Fibroblast of lung (primary cell): ENCODE measurements at regions not wholly inside any gene's neighbourhood (a gene's known extent, or its start where the extent isn't known, plus 50 kb on each side); places are given as distances from the start of the nearest gene placed in this dataset.

Source experiments
- DNase-seq, 2 donors: peaks; one replicate each; pipeline versions ENCODE4 v3.0.0 to v3.0.0-alpha.2; 2010; ENCODE audit warnings: low read depth in 2 of 2
- H2AFZ ChIP-seq: 2 replicates; pipeline ENCODE4 v1.5.1; 2012; ENCODE audit warnings: low read length, control low read depth, inconsistent platforms
- H3K27ac ChIP-seq: 2 replicates; pipeline ENCODE4 v1.5.1; 2011; ENCODE audit warnings: low read length, control low read depth; ENCODE audit not compliant: insufficient read depth
- H3K27me3 ChIP-seq: 2 replicates; pipeline ENCODE4 v1.5.1; 2011; ENCODE audit warnings: mild to moderate bottlenecking, low read length; ENCODE audit not compliant: control insufficient read depth, insufficient read depth
- H3K36me3 ChIP-seq: 2 replicates; pipeline ENCODE4 v1.5.1; 2011; ENCODE audit warnings: low read length; ENCODE audit not compliant: control insufficient read depth, insufficient read depth
- H3K4me1 ChIP-seq: 2 replicates; pipeline ENCODE4 v1.5.1; 2011; ENCODE audit warnings: low read length; ENCODE audit not compliant: control insufficient read depth, insufficient read depth; ENCODE audit errors: extremely low read depth
- H3K4me2 ChIP-seq: 2 replicates; pipeline ENCODE4 v1.5.1; 2011; ENCODE audit warnings: low read length, control low read depth; ENCODE audit not compliant: insufficient read depth; ENCODE audit errors: extremely low read depth
- H3K4me3 ChIP-seq, 4 experiments: fragments of 200-600 bp in 1 of 4; sonication (generic) in 1 of 4; replicated peaks in 1 of 4; 2 replicates each; pipeline ENCODE4 v1.5.1; 2011 to 2016; ENCODE audit warnings: low read length in 4 of 4, low read depth in 3 of 4, mild to moderate bottlenecking in 3 of 4, control low read depth in 2 of 4, inconsistent platforms in 1 of 4, mixed read lengths in 1 of 4; ENCODE audit not compliant: insufficient read depth in 1 of 4; ENCODE audit errors: control extremely low read depth in 1 of 4
- H3K79me2 ChIP-seq: 2 replicates; pipeline ENCODE4 v1.5.1; 2012; ENCODE audit warnings: mild to moderate bottlenecking, low read length, inconsistent platforms; ENCODE audit not compliant: control insufficient read depth, insufficient read depth
- H3K9ac ChIP-seq: 2 replicates; pipeline ENCODE4 v1.5.1; 2011; ENCODE audit warnings: mild to moderate bottlenecking, low read length, control low read depth; ENCODE audit not compliant: insufficient read depth
- H3K9me3 ChIP-seq: 2 replicates; pipeline ENCODE4 v1.5.1; 2012; ENCODE audit warnings: low read depth, low read length; ENCODE audit not compliant: control insufficient read depth, insufficient read depth
- H4K20me1 ChIP-seq: 2 replicates; pipeline ENCODE4 v1.5.1; 2011; ENCODE audit warnings: low read length; ENCODE audit not compliant: control insufficient read depth, insufficient read depth; ENCODE audit errors: extremely low read depth
- CTCF ChIP-seq, 2 donors: IDR thresholded peaks in 1 of 2; conservative IDR thresholded peaks in 1 of 2; 1 replicate in 1 of 2; 2 replicates in 1 of 2; pipeline ENCODE4 v1.5.1; 2011 to 2012; ENCODE audit warnings: low read length in 2 of 2, control low read depth in 1 of 2, inconsistent platforms in 1 of 2, low read depth in 1 of 2, mild to moderate bottlenecking in 1 of 2
- EZH2 ChIP-seq: IDR thresholded peaks from 2 replicates; pipeline ENCODE4 v1.5.1; 2012; ENCODE audit warnings: low read length, control low read depth, mild to moderate bottlenecking; ENCODE audit errors: missing control alignments

DNA sequence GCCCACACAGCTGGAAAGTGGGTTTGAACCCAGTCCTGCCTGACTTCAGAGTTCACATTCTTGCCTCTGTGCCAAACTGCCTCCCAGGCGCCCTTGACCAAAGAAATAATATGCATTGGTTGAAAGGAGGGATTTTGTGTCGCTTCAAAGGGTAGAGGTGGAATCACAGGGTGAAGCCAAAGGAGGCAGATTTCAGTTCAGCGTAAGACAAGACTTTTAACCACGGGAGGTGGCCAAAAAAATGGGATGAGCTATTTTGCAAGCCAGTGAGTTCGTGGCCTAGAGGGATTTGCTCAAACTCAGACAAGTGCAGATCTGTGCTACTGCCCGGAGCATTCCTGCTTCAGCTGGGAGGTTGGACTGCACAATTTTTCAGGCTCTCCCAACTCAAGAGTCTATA is 57.6 kb upstream of the RANBP3L start:
- no peak overlapping the region for H3K4me2 ChIP-seq
- H3K4me3 ChIP-seq = no peak overlapping the region
- peaks cover 6% of the 10 kb centered on the region for H3K4me1 ChIP-seq
- H4K20me1 ChIP-seq = no peaks in the 10 kb centered on the region
- no peaks in the 10 kb centered on the region for H3K79me2 ChIP-seq
- no peak overlapping the region for H2AFZ ChIP-seq
- TF ChIP-seq EZH2 = no peak
- TF ChIP-seq CTCF (conservative IDR thresholded peaks at IDR 0.05 in 1 of 2, IDR thresholded peaks at IDR 0.05 in 1 of 2; ENCODE audit: low read depth in 1 of 2, low read length in 2 of 2) = no peak
- H3K27me3 ChIP-seq = no peaks in the 10 kb centered on the region
- H3K36me3 ChIP-seq = no peaks in the 10 kb centered on the region
- H3K27ac ChIP-seq = no peak overlapping the region
- no peaks in the 10 kb centered on the region for H3K9me3 ChIP-seq
- no peak overlapping the region for H3K9ac ChIP-seq
- DNase-seq = peak in 1 of 2 donors; percentile 33

DNA sequence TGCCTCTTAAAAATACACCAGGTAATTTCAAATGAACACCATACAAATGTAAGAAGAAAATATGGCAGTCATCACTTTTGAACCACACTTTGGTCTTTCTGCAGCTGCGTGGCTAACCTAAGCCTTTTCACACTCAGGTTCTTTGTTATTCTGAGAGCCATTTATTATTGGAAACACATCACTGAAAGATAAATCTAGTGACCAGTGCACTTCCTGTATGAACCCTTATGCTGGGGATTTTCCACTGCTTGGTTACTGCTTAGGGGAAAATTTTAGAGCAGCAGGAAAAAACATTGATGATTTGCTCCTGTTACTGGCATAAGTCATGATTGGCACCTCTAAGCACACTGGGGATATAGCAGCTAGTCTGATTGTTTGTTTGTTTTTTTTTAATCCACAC is 58.6 kb upstream of the RANBP3L start:
- H3K9ac ChIP-seq = no peak overlapping the region
- H3K79me2 ChIP-seq = no peaks in the 10 kb centered on the region
- H3K27me3 ChIP-seq = no peaks in the 10 kb centered on the region
- DNase-seq = peak in 1 of 2 donors; percentile 17
- no peaks in the 10 kb centered on the region for H3K9me3 ChIP-seq
- no peak overlapping the region for H2AFZ ChIP-seq
- no peak for TF ChIP-seq EZH2
- no peak for TF ChIP-seq CTCF (conservative IDR thresholded peaks at IDR 0.05 in 1 of 2, IDR thresholded peaks at IDR 0.05 in 1 of 2; ENCODE audit: low read depth in 1 of 2, low read length in 2 of 2)
- no peak overlapping the region for H3K27ac ChIP-seq
- no peaks in the 10 kb centered on the region for H3K36me3 ChIP-seq
- peaks cover 6% of the 10 kb centered on the region for H3K4me1 ChIP-seq
- H4K20me1 ChIP-seq = no peaks in the 10 kb centered on the region
- H3K4me2 ChIP-seq = no peak overlapping the region
- no peak overlapping the region for H3K4me3 ChIP-seq

DNA sequence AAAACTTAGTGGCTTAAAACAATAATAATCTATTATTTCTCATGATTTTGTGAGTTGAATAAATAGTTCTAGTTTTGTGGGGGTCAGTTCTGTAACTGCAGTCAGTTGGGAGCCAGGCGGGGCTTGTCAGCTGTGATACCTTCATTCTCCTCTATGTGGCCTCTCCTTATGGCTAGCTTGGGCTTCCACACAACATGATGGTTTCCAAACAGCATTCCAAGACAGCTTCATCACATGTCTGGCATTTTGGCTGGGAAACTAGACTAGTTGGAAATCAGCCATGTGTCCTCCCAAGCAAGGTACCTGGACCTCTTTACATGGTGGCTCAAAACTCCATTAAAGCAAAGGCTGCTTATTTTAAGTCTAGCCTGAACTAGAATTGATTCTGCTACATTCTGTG is 61.4 kb upstream of the RANBP3L start:
- no peak for TF ChIP-seq EZH2
- TF ChIP-seq CTCF (conservative IDR thresholded peaks at IDR 0.05 in 1 of 2, IDR thresholded peaks at IDR 0.05 in 1 of 2; ENCODE audit: low read depth in 1 of 2, low read length in 2 of 2) = no peak
- H3K9ac ChIP-seq = no peak overlapping the region
- H3K4me3 ChIP-seq = no peak overlapping the region
- H3K27me3 ChIP-seq = no peaks in the 10 kb centered on the region
- H3K9me3 ChIP-seq = no peaks in the 10 kb centered on the region
- no peaks in the 10 kb centered on the region for H3K4me1 ChIP-seq
- peak; percentile 28 to 93 for DNase-seq
- no peak overlapping the region for H2AFZ ChIP-seq
- no peak overlapping the region for H3K4me2 ChIP-seq
- H3K27ac ChIP-seq = no peak overlapping the region
- no peaks in the 10 kb centered on the region for H3K79me2 ChIP-seq
- H4K20me1 ChIP-seq = no peaks in the 10 kb centered on the region
- H3K36me3 ChIP-seq = no peaks in the 10 kb centered on the region
